ENCODE measurements at regions not wholly inside any gene's neighbourhood (a gene's known extent, or its start where the extent isn't known, plus 50 kb on each side); places are given as distances from the start of the nearest gene placed in this dataset.

GRCh38 chr22:22038178-22038880, 55.7 kb upstream of the TOP3B start:
- no peak for DNase-seq (ENCODE audit: low read depth)

GRCh38 chr22:22037740-22038139, 55.2 kb upstream of the TOP3B start:
- no peak for DNase-seq (ENCODE audit: low read depth)

- no peak for DNase-seq (ENCODE audit: low read depth)
These were observed 54.6 kb upstream of the TOP3B start for GRCh38 chr22:22037229-22037628.

GRCh38 chr22:22036588-22036987, 54.0 kb upstream of the TOP3B start:
- no peak for DNase-seq (ENCODE audit: low read depth)

GRCh38 chr22:22035771-22036314, 53.3 kb upstream of the TOP3B start:
- DNase-seq (ENCODE audit: low read depth), result no peak

- DNase-seq (ENCODE audit: low read depth), result no peak
These were observed 52.6 kb upstream of the TOP3B start for GRCh38 chr22:22035203-22035602.

- DNase-seq (ENCODE audit: low read depth), result no peak
These were observed 52.0 kb upstream of the TOP3B start for GRCh38 chr22:22034469-22035132.

- no peak for DNase-seq (ENCODE audit: low read depth)
These were observed 51.3 kb upstream of the TOP3B start for GRCh38 chr22:22033803-22034468.

GRCh38 chr22:22032906-22033802, 50.6 kb upstream of the TOP3B start:
- no peak for DNase-seq (ENCODE audit: low read depth)

GRCh38 chr22:22032099-22032905, 49.7 kb upstream of the TOP3B start:
- DNase-seq (ENCODE audit: low read depth), result no peak
